IMR-90 (cell line): ENCODE measurements at regions not wholly inside any gene's neighbourhood (a gene's known extent, or its start where the extent isn't known, plus 50 kb on each side); places are given as distances from the start of the nearest gene placed in this dataset.

ENCODE experiments used
- ATAC-seq: fragments of 200-7000 bp; cut with Tn5 transposase; 2 replicates; pipeline ENCODE4 v1.9.1; 2020; ENCODE audit warnings: low read depth, mild to moderate bottlenecking, moderate library complexity
- BruUV-seq: library from RNA; stranded (reverse); fragments of 400-500 nt; replicated peaks from 2 replicates; lab custom pipeline; 2021; lab: Mats Ljungman, UMichigan
- CTCF ChIA-PET: fragments of 300-600 bp; formaldehyde crosslinking; extraction: SDS; loops from one replicate; lab custom pipeline; 2021; ENCODE audit warnings: antibody characterized with exemption; lab: Yijun Ruan, JAX
- POLR2A ChIA-PET: fragments of 300-600 bp; sonication (Branson Sonifier 250); formaldehyde crosslinking; loops from one replicate; lab custom pipeline; 2022; ENCODE audit warnings: antibody characterized with exemption; ENCODE audit not compliant: unreplicated experiment; lab: Charles Lee
- DNase-seq: peaks from one replicate; pipeline ENCODE4 v3.0.0; 2013
- H2AFZ ChIP-seq: replicated peaks from 2 replicates; pipeline ENCODE3; 2013; ENCODE audit warnings: low read length, mild to moderate bottlenecking; ENCODE audit not compliant: poor library complexity
- H2AK5ac ChIP-seq: 2 replicates; pipeline ENCODE4 v1.6.1; 2013; ENCODE audit warnings: low read depth, low read length, inconsistent platforms
- H2AK9ac ChIP-seq: replicated peaks from 2 replicates; pipeline ENCODE3; 2013; ENCODE audit warnings: mild to moderate bottlenecking, low read depth, low read length, moderate library complexity; ENCODE audit not compliant: poor library complexity
- H2BK120ac ChIP-seq: 2 replicates; pipeline ENCODE4 v1.6.1; 2013; ENCODE audit warnings: low read depth, low read length, inconsistent platforms
- H2BK15ac ChIP-seq: 3 replicates; pipeline ENCODE4 v1.6.1; 2013; ENCODE audit warnings: low read depth, low read length, inconsistent platforms
- H2BK20ac ChIP-seq: 2 replicates; pipeline ENCODE4 v1.6.1; 2013; ENCODE audit warnings: low read depth, mild to moderate bottlenecking, inconsistent platforms, low read length, moderate library complexity
- H2BK5ac ChIP-seq: 2 replicates; pipeline ENCODE4 v1.6.1; 2013; ENCODE audit warnings: mild to moderate bottlenecking, low read depth, low read length, inconsistent platforms; ENCODE audit not compliant: poor library complexity, severe bottlenecking
- H3K14ac ChIP-seq: replicated peaks from 2 replicates; pipeline ENCODE4 v1.6.1; 2013; ENCODE audit warnings: low read depth, low read length, inconsistent platforms
- H3K18ac ChIP-seq: 2 replicates; pipeline ENCODE4 v1.6.1; 2013; ENCODE audit warnings: low read depth, low read length, control low read depth
- H3K23ac ChIP-seq: 2 replicates; pipeline ENCODE4 v1.6.1; 2013; ENCODE audit warnings: low read depth, low read length, inconsistent platforms
- H3K27ac ChIP-seq: 2 replicates; pipeline ENCODE4 v1.5.1; 2013; ENCODE audit warnings: mild to moderate bottlenecking, control low read depth, low read length; ENCODE audit not compliant: insufficient read depth
- H3K27me3 ChIP-seq: 2 replicates; pipeline ENCODE4 v1.6.1; 2013; ENCODE audit warnings: low read length; ENCODE audit not compliant: control insufficient read depth, insufficient read depth
- H3K36me3 ChIP-seq: 2 replicates; pipeline ENCODE4 v1.6.1; 2013; ENCODE audit warnings: low read length, mixed read lengths; ENCODE audit not compliant: control insufficient read depth, insufficient read depth
- H3K4ac ChIP-seq: 2 replicates; pipeline ENCODE4 v1.6.1; 2013; ENCODE audit warnings: low read depth, low read length, inconsistent platforms
- H3K4me1 ChIP-seq: 2 replicates; pipeline ENCODE4 v1.6.1; 2013; ENCODE audit warnings: low read length, mixed read lengths; ENCODE audit not compliant: control insufficient read depth, insufficient read depth
- H3K4me2 ChIP-seq: 2 replicates; pipeline ENCODE4 v1.6.1; 2013; ENCODE audit warnings: low read depth, mild to moderate bottlenecking, control low read depth, low read length, moderate library complexity
- H3K4me3 ChIP-seq: 2 replicates; pipeline ENCODE4 v1.5.1; 2013; ENCODE audit warnings: low read depth, mild to moderate bottlenecking, control low read depth, low read length, moderate library complexity; ENCODE audit not compliant: insufficient read depth
- H3K56ac ChIP-seq: 2 replicates; pipeline ENCODE4 v1.6.1; 2013; ENCODE audit warnings: low read length, inconsistent platforms; ENCODE audit not compliant: insufficient read depth; ENCODE audit errors: extremely low read depth
- H3K79me1 ChIP-seq, 2 experiments: 2 replicates each; pipeline ENCODE4 v1.6.1; 2013; ENCODE audit warnings: low read length in 2 of 2, inconsistent platforms in 1 of 2, low read depth in 1 of 2
- H3K9ac ChIP-seq: 2 replicates; pipeline ENCODE4 v1.6.1; 2013; ENCODE audit warnings: low read depth, low read length, control low read depth
- H3K9me1 ChIP-seq: 2 replicates; pipeline ENCODE4 v1.6.1; 2013; ENCODE audit warnings: low read length, inconsistent platforms; ENCODE audit not compliant: insufficient read depth
- H3K9me3 ChIP-seq: 2 replicates; pipeline ENCODE4 v1.6.1; 2013; ENCODE audit warnings: low read length; ENCODE audit not compliant: control insufficient read depth, insufficient read depth
- H4K20me1 ChIP-seq: 2 replicates; pipeline ENCODE4 v1.6.1; 2013; ENCODE audit warnings: low read length, inconsistent platforms; ENCODE audit not compliant: insufficient read depth
- H4K5ac ChIP-seq: 2 replicates; pipeline ENCODE4 v1.6.1; 2013; ENCODE audit warnings: mild to moderate bottlenecking, low read depth, low read length, control low read depth
- H4K8ac ChIP-seq, 2 experiments: 2 replicates each; pipeline ENCODE4 v1.6.1; 2013; ENCODE audit warnings: low read depth in 2 of 2, low read length in 2 of 2, control low read depth in 1 of 2, inconsistent platforms in 1 of 2
- H4K91ac ChIP-seq: 2 replicates; pipeline ENCODE4 v1.6.1; 2013; ENCODE audit warnings: low read depth, low read length, inconsistent platforms; ENCODE audit not compliant: insufficient read depth
- BHLHE40 ChIP-seq: fragments of 150-350 bp; IDR thresholded peaks from 2 replicates; pipeline ENCODE4 v1.6.1; 2016; ENCODE audit warnings: mild to moderate bottlenecking, low read depth, low read length
- CEBPB ChIP-seq: IDR thresholded peaks from 2 replicates; pipeline ENCODE4 v1.6.1; 2012; ENCODE audit warnings: low read depth, low read length, improper control_type of control experiment
- MAFK ChIP-seq: IDR thresholded peaks from 2 replicates; pipeline ENCODE4 v1.6.1; 2012; ENCODE audit warnings: low read depth, low read length, improper control_type of control experiment
- NFE2L2 ChIP-seq: fragments of 150-350 bp; IDR thresholded peaks from 2 replicates; pipeline ENCODE4 v1.6.1; 2016; ENCODE audit warnings: low read depth, mild to moderate bottlenecking, low read length
- POLR2A ChIP-seq: IDR thresholded peaks from 2 replicates; pipeline ENCODE4 v1.6.1; 2012; ENCODE audit warnings: mild to moderate bottlenecking, low read depth, low read length
- RCOR1 ChIP-seq: IDR thresholded peaks from 2 replicates; pipeline ENCODE4 v1.6.1; 2012; ENCODE audit warnings: mild to moderate bottlenecking, low read length, improper control_type of control experiment; ENCODE audit not compliant: insufficient replicate concordance
- WGBS, 2 experiments: methylation state at CpG; one replicate each; pipeline versions ENCODE4 v1.1.5 to v1.1.7; 2013; ENCODE audit warnings: missing lambda C conversion rate in 2 of 2; ENCODE audit not compliant: insufficient read length in 1 of 2; ENCODE audit errors: extremely low coverage in 2 of 2; 5-methylcytosine and 5-hydroxymethylcytosine counted together
- dilution Hi-C: fragments of 300-500 bp; cut with HindIII; formaldehyde crosslinking; loops from one replicate; pipeline ENCODE4 v1.14.3; 2018; ENCODE audit warnings: low sequenced_read_pairs; ENCODE audit not compliant: unreplicated experiment
- in situ Hi-C: fragments of 300-500 bp; cut with MboI; formaldehyde crosslinking; loops from 3 replicates; pipeline ENCODE4 v1.14.3; 2019; ENCODE audit warnings: low sequenced_read_pairs, inconsistent platforms, mixed read lengths
- intact Hi-C: fragments of 100-400 bp; cut with micrococcal nuclease; formaldehyde crosslinking; loops from 2 replicates; pipeline ENCODE4 v1.10.0; 2022
- TF ChIP-seq, protein P1 (sequence below): fragments of 150-350 bp; IDR thresholded peaks from 2 replicates; pipeline ENCODE4 v1.6.1; 2016; ENCODE audit warnings: low read depth, mild to moderate bottlenecking, low read length, moderate library complexity, borderline replicate concordance

- Histone ChIP-seq H4K91ac (no peak overlapping the region), H3K27me3 (peaks cover 13% of the 10 kb centered on the region), H2BK120ac (no peak overlapping the region), H2BK20ac (no peak overlapping the region), H3K27ac (no peak overlapping the region), H2BK15ac (no peak overlapping the region), H2AFZ (no peak overlapping the region), H3K4me1 (peaks cover 2% of the 10 kb centered on the region), H4K20me1 (no peaks in the 10 kb centered on the region), H3K4me3 (no peak overlapping the region), H3K9me3 (no peaks in the 10 kb centered on the region), H3K9me1 (no peaks in the 10 kb centered on the region), H4K8ac (no peak overlapping the region), H3K23ac (no peak overlapping the region), H4K5ac (no peak overlapping the region), H3K36me3 (no peaks in the 10 kb centered on the region), H3K18ac (no peak overlapping the region), H2AK5ac (no peak overlapping the region), H3K14ac (no peak overlapping the region), H3K4ac (no peak overlapping the region), H3K9ac (no peak overlapping the region), H3K4me2 (no peak overlapping the region), H2BK5ac (no peak overlapping the region), H3K56ac (no peak overlapping the region), H3K79me1 (no peaks in the 10 kb centered on the region), H2AK9ac (no peak overlapping the region)
- BruUV-seq = no TSS peak
- dilution Hi-C loops (no loop called here), intact Hi-C loops (no loop called here), in situ Hi-C loops (no loop called here)
- ATAC-seq (no peak), DNase-seq (no peak)
- no CpG with 5 or more reads among the region's 1 CpG for WGBS, 2 experiments
- TF ChIP-seq RCOR1 = no peak
- no peak for TF ChIP-seq POLR2A
- TF ChIP-seq BHLHE40 = no peak
- no peak for TF ChIP-seq NFE2L2
- TF ChIP-seq CEBPB = no peak
- TF ChIP-seq MAFK = no peak
- TF ChIP-seq, protein P1, sequence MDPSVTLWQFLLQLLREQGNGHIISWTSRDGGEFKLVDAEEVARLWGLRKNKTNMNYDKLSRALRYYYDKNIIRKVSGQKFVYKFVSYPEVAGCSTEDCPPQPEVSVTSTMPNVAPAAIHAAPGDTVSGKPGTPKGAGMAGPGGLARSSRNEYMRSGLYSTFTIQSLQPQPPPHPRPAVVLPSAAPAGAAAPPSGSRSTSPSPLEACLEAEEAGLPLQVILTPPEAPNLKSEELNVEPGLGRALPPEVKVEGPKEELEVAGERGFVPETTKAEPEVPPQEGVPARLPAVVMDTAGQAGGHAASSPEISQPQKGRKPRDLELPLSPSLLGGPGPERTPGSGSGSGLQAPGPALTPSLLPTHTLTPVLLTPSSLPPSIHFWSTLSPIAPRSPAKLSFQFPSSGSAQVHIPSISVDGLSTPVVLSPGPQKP = no peak
- POLR2A ChIA-PET = no interaction called here
- CTCF ChIA-PET = no interaction called here
These were observed 102.6 kb upstream of the FNDC3A start for GRCh38 chr13:48873081-48873480.
